Small intestine (tissue), 7 donors: ENCODE measurements at regions not wholly inside any gene's neighbourhood (a gene's known extent, or its start where the extent isn't known, plus 50 kb on each side); places are given as distances from the start of the nearest gene placed in this dataset.
A peak's percentile ranks its signal among the peaks of the same experiment; 100 is the strongest.
"Not testable (repeated sequence)": the region's sequence is repeated elsewhere in the genome, so short reads cannot be mapped to it uniquely, and the experiment has no call there.

Experiments used
- DNase-seq, 2 donors: peaks; one replicate each; pipeline versions ENCODE4 v3.0.0 to v3.0.0-alpha.2; 2013
- FAIRE-seq: peaks from 2 replicates; lab custom pipeline; 2012; peaks lifted over from hg19 to GRCh38; lab: Jason Lieb, UNC
- H3K27ac ChIP-seq, 3 donors: one replicate each; pipeline ENCODE4 v1.5.1; 2013; ENCODE audit warnings: low read length in 2 of 3, mild to moderate bottlenecking in 2 of 3, control low read depth in 1 of 3, inconsistent platforms in 1 of 3, low read depth in 1 of 3, moderate library complexity in 1 of 3
- H3K27me3 ChIP-seq, 3 donors: one replicate each; pipeline ENCODE4 v1.6.1; 2013; ENCODE audit warnings: low read length in 3 of 3, inconsistent platforms in 1 of 3; ENCODE audit not compliant: control insufficient read depth in 3 of 3, insufficient read depth in 3 of 3
- H3K36me3 ChIP-seq, 3 donors: one replicate each; pipeline ENCODE4 v1.6.1; 2013; ENCODE audit warnings: low read length in 3 of 3, inconsistent platforms in 1 of 3, low read depth in 1 of 3, mild to moderate bottlenecking in 1 of 3, moderate library complexity in 1 of 3; ENCODE audit not compliant: control insufficient read depth in 3 of 3, insufficient read depth in 2 of 3
- H3K4me1 ChIP-seq, 3 donors: one replicate each; pipeline ENCODE4 v1.6.1; 2013; ENCODE audit warnings: low read length in 2 of 3, inconsistent platforms in 1 of 3, low read depth in 1 of 3, mild to moderate bottlenecking in 1 of 3, moderate library complexity in 1 of 3; ENCODE audit not compliant: control insufficient read depth in 3 of 3, insufficient read depth in 2 of 3
- H3K4me3 ChIP-seq, 3 donors: one replicate each; pipeline ENCODE4 v1.5.1; 2013; ENCODE audit warnings: low read length in 3 of 3, control low read depth in 1 of 3, inconsistent platforms in 1 of 3, low read depth in 1 of 3, mild to moderate bottlenecking in 1 of 3, moderate library complexity in 1 of 3
- H3K9me3 ChIP-seq, 2 donors: one replicate each; pipeline ENCODE4 v1.6.1; 2013; ENCODE audit warnings: low read depth in 1 of 2, low read length in 1 of 2; ENCODE audit not compliant: control insufficient read depth in 2 of 2, insufficient read depth in 1 of 2
- WGBS, 3 donors: extraction: QIAGEN DNeasy Blood & Tissue Kit; methylation state at CpG; one replicate each; pipeline ENCODE4 v1.1.7; 2013; 5-methylcytosine and 5-hydroxymethylcytosine counted together
- donor health status: healthy with polysubstance abuse.
- donor health status: control.
- donor health status: control.
- donor health status: Bipolar disorder and iron deficiency.
- donor health status: healthy.

GRCh38 chr2:114261366-114261765 is 181.1 kb upstream of the DPP10 start:
- H3K9me3 ChIP-seq: no peaks in the 10 kb centered on the region
- no peak overlapping the region for H3K4me3 ChIP-seq
- H3K27me3 ChIP-seq: no peaks in the 10 kb centered on the region
- H3K4me1 ChIP-seq: no peaks in the 10 kb centered on the region
- no peak overlapping the region for H3K27ac ChIP-seq
- FAIRE-seq: no peak
- DNase-seq: peak in 1 of 2 donors; percentile 1
- no peaks in the 10 kb centered on the region for H3K36me3 ChIP-seq

- Histone ChIP-seq H3K4me3 (no peak overlapping the region), H3K9me3 (no peaks in the 10 kb centered on the region), H3K36me3 (no peaks in the 10 kb centered on the region), H3K27me3 (no peaks in the 10 kb centered on the region), H3K4me1 (no peaks in the 10 kb centered on the region), H3K27ac (no peak overlapping the region)
- DNase-seq: no peak
- FAIRE-seq: no peak
- WGBS, 3 donors: 25 to 56% (median 45%) methylated on average over 4 of the region's 4 CpGs
Measured at GRCh38 chr2:114265261-114265660, 177.2 kb upstream of the DPP10 start.

- peaks cover 0 to 2% of the 10 kb centered on the region in 2 donors for H3K9me3 ChIP-seq
- DNase-seq (no peak), FAIRE-seq (no peak)
Measured at GRCh38 chr2:114274957-114275356, 167.5 kb upstream of the DPP10 start.

GRCh38 chr2:114281188-114281587 is 161.3 kb upstream of the DPP10 start:
- H3K4me1 ChIP-seq: no peaks in the 10 kb centered on the region
- no peak for FAIRE-seq

More at GRCh38 chr2:114274957-114275356, 167.5 kb upstream of the DPP10 start:
- no peaks in the 10 kb centered on the region for H3K27me3 ChIP-seq
- no peak overlapping the region for H3K27ac ChIP-seq
- H3K4me1 ChIP-seq: no peaks in the 10 kb centered on the region
- H3K36me3 ChIP-seq: no peaks in the 10 kb centered on the region
- H3K4me3 ChIP-seq: no peak overlapping the region

GRCh38 chr2:114283774-114284173 is 158.7 kb upstream of the DPP10 start:
- DNase-seq: no peak
- H3K36me3 ChIP-seq: no peaks in the 10 kb centered on the region
- H3K4me1 ChIP-seq: no peaks in the 10 kb centered on the region
- no peak for FAIRE-seq
- no peak overlapping the region for H3K27ac ChIP-seq
- H3K27me3 ChIP-seq: no peaks in the 10 kb centered on the region
- H3K4me3 ChIP-seq: no peak overlapping the region
- no peaks in the 10 kb centered on the region for H3K9me3 ChIP-seq
- 72 to 88% (median 82%) methylated on average over 5 of the region's 5 CpGs for WGBS, 3 donors

More at GRCh38 chr2:114281188-114281587, 161.3 kb upstream of the DPP10 start:
- no peak for DNase-seq
- Histone ChIP-seq H3K36me3 (no peaks in the 10 kb centered on the region), H3K9me3 (peaks cover 0 to 2% of the 10 kb centered on the region in 2 donors), H3K4me3 (no peak overlapping the region), H3K27me3 (no peaks in the 10 kb centered on the region), H3K27ac (no peak overlapping the region)
- 16 to 67% (median 32%) methylated on average over 2 of the region's 2 CpGs for WGBS, 3 donors

GRCh38 chr2:114286438-114286837 is 156.0 kb upstream of the DPP10 start:
- no peaks in the 10 kb centered on the region for H3K36me3 ChIP-seq
- 91 to 92% (median 91%) methylated on average over 8 of the region's 8 CpGs for WGBS, 3 donors
- H3K9me3 ChIP-seq: no peaks in the 10 kb centered on the region
- H3K27me3 ChIP-seq: no peaks in the 10 kb centered on the region
- no peak overlapping the region for H3K4me3 ChIP-seq
- FAIRE-seq (no peak), DNase-seq (no peak)
- H3K4me1 ChIP-seq: no peaks in the 10 kb centered on the region
- H3K27ac ChIP-seq: no peak overlapping the region

- 60 to 86% (median 76%) methylated on average over 5 of the region's 5 CpGs for WGBS, 3 donors
- Histone ChIP-seq H3K9me3 (no peaks in the 10 kb centered on the region), H3K27me3 (peaks cover 0 to 5% (median 0%) of the 10 kb centered on the region in 3 donors), H3K36me3 (no peaks in the 10 kb centered on the region), H3K4me1 (no peaks in the 10 kb centered on the region), H3K4me3 (no peak overlapping the region), H3K27ac (no peak overlapping the region)
- no peak for DNase-seq
- no peak for FAIRE-seq
Measured at GRCh38 chr2:114293355-114293754, 149.1 kb upstream of the DPP10 start.

GRCh38 chr2:114294741-114295140 is 147.7 kb upstream of the DPP10 start:
- Histone ChIP-seq H3K27ac (no peak overlapping the region), H3K4me1 (no peaks in the 10 kb centered on the region), H3K27me3 (peaks cover 0 to 5% (median 0%) of the 10 kb centered on the region in 3 donors), H3K9me3 (no peaks in the 10 kb centered on the region), H3K4me3 (no peak overlapping the region), H3K36me3 (no peaks in the 10 kb centered on the region)
- no peak for FAIRE-seq
- 49 to 69% (median 63%) methylated on average over 6 of the region's 6 CpGs for WGBS, 3 donors
- no peak for DNase-seq

GRCh38 chr2:114300351-114300750 is 142.1 kb upstream of the DPP10 start:
- H3K4me1 ChIP-seq: not testable (repeated sequence)

More at GRCh38 chr2:114300351-114300750, 142.1 kb upstream of the DPP10 start:
- H3K4me3 ChIP-seq, FAIRE-seq, DNase-seq, H3K27ac ChIP-seq, H3K27me3 ChIP-seq, H3K9me3 ChIP-seq, H3K36me3 ChIP-seq: not testable (repeated sequence)
- 92 to 98% (median 96%) methylated on average over 3 of the region's 3 CpGs for WGBS, 3 donors
